ENCODE measurements at regions not wholly inside any gene's neighbourhood (a gene's known extent, or its start where the extent isn't known, plus 50 kb on each side); places are given as distances from the start of the nearest gene placed in this dataset.

DNA sequence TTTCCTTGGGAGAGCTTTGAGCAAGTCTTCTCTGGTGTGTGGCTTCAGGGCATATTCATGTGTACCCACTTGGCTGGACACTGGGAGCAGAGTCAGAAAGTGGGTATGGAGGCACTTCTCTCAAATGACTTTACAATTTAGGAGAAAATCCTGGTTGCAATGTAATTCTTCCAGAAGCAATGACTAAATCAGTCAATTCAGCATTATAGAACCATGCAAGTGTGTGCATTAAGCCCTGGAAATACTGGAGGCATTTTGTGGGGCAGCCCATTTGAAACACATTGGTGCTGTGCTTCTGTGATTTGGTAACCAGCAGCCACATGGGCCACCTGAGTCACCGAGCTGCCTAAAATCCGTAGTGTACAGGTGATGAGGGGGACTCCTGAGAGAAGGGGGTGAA is 94.6 kb upstream of the TAS2R1 start (continued):
- TF ChIP-seq, protein P1, sequence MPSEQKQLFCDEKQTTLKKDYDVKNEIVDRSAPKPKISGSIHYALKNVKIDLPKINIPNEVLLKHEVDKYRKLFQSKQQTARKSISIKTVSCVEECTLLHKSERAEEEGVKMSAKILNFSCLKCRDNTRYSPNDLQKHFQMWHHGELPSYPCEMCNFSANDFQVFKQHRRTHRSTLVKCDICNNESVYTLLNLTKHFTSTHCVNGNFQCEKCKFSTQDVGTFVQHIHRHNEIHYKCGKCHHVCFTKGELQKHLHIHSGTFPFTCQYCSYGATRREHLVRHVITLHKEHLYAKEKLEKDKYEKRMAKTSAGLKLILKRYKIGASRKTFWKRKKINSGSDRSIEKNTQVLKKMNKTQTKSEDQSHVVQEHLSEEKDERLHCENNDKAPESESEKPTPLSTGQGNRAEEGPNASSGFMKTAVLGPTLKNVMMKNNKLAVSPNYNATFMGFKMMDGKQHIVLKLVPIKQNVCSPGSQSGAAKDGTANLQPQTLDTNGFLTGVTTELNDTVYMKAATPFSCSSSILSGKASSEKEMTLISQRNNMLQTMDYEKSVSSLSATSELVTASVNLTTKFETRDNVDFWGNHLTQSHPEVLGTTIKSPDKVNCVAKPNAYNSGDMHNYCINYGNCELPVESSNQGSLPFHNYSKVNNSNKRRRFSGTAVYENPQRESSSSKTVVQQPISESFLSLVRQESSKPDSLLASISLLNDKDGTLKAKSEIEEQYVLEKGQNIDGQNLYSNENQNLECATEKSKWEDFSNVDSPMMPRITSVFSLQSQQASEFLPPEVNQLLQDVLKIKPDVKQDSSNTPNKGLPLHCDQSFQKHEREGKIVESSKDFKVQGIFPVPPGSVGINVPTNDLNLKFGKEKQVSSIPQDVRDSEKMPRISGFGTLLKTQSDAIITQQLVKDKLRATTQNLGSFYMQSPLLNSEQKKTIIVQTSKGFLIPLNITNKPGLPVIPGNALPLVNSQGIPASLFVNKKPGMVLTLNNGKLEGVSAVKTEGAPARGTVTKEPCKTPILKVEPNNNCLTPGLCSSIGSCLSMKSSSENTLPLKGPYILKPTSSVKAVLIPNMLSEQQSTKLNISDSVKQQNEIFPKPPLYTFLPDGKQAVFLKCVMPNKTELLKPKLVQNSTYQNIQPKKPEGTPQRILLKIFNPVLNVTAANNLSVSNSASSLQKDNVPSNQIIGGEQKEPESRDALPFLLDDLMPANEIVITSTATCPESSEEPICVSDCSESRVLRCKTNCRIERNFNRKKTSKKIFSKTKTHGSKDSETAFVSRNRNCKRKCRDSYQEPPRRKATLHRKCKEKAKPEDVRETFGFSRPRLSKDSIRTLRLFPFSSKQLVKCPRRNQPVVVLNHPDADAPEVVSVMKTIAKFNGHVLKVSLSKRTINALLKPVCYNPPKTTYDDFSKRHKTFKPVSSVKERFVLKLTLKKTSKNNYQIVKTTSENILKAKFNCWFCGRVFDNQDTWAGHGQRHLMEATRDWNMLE (tag by site-specific recombination; conservative IDR thresholded peaks at IDR 0.05; ENCODE audit: low read depth) = no peak
- no peak for TF ChIP-seq ZNF2 (tag by site-specific recombination; IDR thresholded peaks at IDR 0.05)
- TF ChIP-seq, protein P2, sequence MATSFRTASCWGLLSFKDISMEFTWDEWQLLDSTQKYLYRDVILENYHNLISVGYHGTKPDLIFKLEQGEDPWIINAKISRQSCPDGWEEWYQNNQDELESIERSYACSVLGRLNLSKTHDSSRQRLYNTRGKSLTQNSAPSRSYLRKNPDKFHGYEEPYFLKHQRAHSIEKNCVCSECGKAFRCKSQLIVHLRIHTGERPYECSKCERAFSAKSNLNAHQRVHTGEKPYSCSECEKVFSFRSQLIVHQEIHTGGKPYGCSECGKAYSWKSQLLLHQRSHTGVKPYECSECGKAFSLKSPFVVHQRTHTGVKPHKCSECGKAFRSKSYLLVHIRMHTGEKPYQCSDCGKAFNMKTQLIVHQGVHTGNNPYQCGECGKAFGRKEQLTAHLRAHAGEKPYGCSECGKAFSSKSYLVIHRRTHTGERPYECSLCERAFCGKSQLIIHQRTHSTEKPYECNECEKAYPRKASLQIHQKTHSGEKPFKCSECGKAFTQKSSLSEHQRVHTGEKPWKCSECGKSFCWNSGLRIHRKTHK (tag by site-specific recombination; IDR thresholded peaks at IDR 0.05) = no peak
- TF ChIP-seq, protein P3, sequence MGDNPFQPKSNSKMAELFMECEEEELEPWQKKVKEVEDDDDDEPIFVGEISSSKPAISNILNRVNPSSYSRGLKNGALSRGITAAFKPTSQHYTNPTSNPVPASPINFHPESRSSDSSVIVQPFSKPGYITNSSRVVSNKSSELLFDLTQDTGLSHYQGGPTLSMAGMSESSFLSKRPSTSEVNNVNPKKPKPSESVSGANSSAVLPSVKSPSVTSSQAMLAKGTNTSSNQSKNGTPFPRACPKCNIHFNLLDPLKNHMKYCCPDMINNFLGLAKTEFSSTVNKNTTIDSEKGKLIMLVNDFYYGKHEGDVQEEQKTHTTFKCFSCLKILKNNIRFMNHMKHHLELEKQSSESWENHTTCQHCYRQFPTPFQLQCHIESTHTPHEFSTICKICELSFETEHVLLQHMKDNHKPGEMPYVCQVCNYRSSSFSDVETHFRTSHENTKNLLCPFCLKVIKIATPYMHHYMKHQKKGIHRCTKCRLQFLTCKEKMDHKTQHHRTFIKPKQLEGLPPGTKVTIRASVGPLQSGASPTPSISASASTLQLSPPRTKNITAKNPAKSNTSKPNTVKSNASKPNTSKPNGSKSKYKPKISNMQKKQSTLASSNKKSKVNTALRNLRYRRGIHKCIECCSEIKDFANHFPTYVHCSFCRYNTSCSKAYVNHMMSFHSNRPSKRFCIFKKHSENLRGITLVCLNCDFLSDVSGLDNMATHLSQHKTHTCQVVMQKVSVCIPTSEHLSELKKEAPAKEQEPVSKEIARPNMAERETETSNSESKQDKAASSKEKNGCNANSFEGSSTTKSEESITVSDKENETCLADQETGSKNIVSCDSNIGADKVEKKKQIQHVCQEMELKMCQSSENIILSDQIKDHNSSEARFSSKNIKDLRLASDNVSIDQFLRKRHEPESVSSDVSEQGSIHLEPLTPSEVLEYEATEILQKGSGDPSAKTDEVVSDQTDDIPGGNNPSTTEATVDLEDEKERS (tag by site-specific recombination; IDR thresholded peaks at IDR 0.05) = no peak
- no peak for TF ChIP-seq ZFP37 (tag by site-specific recombination; IDR thresholded peaks at IDR 0.05)
- no peak for TF ChIP-seq ZNF169 (tag by site-specific recombination; IDR thresholded peaks at IDR 0.05)
- TF ChIP-seq ZNF426 (tag by site-specific recombination; IDR thresholded peaks at IDR 0.05) = no peak
- TF ChIP-seq, protein P4, sequence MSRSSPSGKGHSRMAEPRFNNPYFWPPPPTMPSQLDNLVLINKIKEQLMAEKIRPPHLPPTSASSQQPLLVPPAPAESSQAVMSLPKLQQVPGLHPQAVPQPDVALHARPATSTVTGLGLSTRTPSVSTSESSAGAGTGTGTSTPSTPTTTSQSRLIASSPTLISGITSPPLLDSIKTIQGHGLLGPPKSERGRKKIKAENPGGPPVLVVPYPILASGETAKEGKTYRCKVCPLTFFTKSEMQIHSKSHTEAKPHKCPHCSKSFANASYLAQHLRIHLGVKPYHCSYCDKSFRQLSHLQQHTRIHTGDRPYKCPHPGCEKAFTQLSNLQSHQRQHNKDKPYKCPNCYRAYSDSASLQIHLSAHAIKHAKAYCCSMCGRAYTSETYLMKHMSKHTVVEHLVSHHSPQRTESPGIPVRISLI (tag by site-specific recombination; IDR thresholded peaks at IDR 0.05) = no peak

DNA sequence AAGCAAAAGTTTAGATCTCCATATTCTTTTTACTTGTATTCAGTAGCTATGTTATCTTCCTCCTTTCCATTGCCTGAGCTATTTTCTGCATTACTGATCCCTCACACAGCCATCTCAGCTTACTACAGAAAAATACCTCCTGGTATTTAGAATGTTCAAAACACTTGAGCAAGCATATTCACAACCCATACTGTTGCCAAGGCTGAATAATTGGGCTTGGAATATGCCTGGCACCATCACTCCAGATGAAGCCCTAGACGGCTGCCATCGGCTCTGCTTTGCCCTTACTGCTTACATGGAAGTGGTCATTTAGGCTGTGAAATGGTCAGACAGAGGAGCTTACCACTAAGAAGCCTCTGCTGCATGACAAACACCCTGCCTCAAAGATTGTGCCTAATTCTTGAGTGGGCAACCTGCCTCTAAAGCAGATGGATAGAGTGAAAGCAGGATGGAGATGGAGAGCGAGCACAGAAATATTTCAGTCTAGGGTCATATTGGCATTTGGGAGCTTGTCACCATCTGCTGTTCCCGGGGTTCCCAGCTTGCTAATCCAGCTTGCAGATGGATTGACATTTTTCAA is 92.5 kb upstream of the TAS2R1 start:
- POLR2A ChIA-PET = no interaction called here
- Histone ChIP-seq H3K4me3 (ENCODE audit: low read depth, low read length) (no peak overlapping the region), H3K27ac (ENCODE audit: extremely low read depth, low read depth, low read length) (no peak overlapping the region), H3K4me1 (ENCODE audit: control insufficient read depth, insufficient read depth, low read length) (no peaks in the 10 kb centered on the region), H3K9me3 (ENCODE audit: control insufficient read depth, insufficient read depth, low read depth, low read length) (no peaks in the 10 kb centered on the region), H3K36me3 (ENCODE audit: control insufficient read depth in 2 of 2, insufficient read depth in 1 of 2, low read length in 2 of 2) (no peaks in the 10 kb centered on the region)
- CTCF ChIA-PET = interaction anchor here (0.9 kb wide), 1 partner anchor 13 kb away, joined by 3 read pairs; no protein-coding TSS in a partner anchor
- TF ChIP-seq, protein P5, sequence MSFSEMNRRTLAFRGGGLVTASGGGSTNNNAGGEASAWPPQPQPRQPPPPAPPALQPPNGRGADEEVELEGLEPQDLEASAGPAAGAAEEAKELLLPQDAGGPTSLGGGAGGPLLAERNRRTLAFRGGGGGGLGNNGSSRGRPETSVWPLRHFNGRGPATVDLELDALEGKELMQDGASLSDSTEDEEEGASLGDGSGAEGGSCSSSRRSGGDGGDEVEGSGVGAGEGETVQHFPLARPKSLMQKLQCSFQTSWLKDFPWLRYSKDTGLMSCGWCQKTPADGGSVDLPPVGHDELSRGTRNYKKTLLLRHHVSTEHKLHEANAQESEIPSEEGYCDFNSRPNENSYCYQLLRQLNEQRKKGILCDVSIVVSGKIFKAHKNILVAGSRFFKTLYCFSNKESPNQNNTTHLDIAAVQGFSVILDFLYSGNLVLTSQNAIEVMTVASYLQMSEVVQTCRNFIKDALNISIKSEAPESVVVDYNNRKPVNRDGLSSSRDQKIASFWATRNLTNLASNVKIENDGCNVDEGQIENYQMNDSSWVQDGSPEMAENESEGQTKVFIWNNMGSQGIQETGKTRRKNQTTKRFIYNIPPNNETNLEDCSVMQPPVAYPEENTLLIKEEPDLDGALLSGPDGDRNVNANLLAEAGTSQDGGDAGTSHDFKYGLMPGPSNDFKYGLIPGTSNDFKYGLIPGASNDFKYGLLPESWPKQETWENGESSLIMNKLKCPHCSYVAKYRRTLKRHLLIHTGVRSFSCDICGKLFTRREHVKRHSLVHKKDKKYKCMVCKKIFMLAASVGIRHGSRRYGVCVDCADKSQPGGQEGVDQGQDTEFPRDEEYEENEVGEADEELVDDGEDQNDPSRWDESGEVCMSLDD (tag by site-specific recombination; IDR thresholded peaks at IDR 0.05) = no peak
- TF ChIP-seq ZNF223 (tag by site-specific recombination; IDR thresholded peaks at IDR 0.05) (no peak), OSR2 (tag by site-specific recombination; IDR thresholded peaks at IDR 0.05) (no peak), SCRT2 (tag by site-specific recombination; IDR thresholded peaks at IDR 0.05) (no peak), ZNF626 (tag by site-specific recombination; IDR thresholded peaks at IDR 0.05) (no peak), GLI2 (tag by site-specific recombination; IDR thresholded peaks at IDR 0.05; ENCODE audit: borderline replicate concordance, low read depth) (no peak), ZBTB48 (tag by site-specific recombination; IDR thresholded peaks at IDR 0.05) (no peak)
- TF ChIP-seq, protein P6, sequence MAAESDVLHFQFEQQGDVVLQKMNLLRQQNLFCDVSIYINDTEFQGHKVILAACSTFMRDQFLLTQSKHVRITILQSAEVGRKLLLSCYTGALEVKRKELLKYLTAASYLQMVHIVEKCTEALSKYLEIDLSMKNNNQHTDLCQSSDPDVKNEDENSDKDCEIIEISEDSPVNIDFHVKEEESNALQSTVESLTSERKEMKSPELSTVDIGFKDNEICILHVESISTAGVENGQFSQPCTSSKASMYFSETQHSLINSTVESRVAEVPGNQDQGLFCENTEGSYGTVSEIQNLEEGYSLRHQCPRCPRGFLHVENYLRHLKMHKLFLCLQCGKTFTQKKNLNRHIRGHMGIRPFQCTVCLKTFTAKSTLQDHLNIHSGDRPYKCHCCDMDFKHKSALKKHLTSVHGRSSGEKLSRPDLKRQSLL (tag by site-specific recombination; IDR thresholded peaks at IDR 0.05) = no peak

Measured in HEK293 (cell line).